A172 (cell line): ENCODE measurements at regions not wholly inside any gene's neighbourhood (a gene's known extent, or its start where the extent isn't known, plus 50 kb on each side); places are given as distances from the start of the nearest gene placed in this dataset.

Experiments
- DNase-seq: peaks from one replicate; pipeline ENCODE4 v3.0.0-alpha.2; 2015; ENCODE audit warnings: low spot score

DNA sequence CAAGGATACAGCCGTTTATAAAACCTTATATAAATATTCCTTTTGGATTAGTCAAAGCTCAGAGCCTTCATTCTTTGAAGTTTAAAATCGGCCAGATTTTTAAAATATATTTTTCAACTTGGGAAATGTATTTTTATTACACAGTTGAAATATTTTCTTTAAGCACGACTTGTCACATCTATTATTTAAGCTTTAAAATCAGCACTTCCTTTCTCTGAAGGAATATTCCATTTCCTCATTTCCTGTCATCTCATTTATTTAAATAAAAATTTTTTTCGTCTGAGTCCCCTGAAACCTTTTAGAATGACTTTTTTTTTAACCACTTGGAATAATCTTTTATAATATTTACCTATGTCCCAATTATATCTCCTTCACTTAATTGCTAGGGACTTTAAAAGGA is 107.5 kb upstream of the PDE3A start:
- no peak for DNase-seq

DNA sequence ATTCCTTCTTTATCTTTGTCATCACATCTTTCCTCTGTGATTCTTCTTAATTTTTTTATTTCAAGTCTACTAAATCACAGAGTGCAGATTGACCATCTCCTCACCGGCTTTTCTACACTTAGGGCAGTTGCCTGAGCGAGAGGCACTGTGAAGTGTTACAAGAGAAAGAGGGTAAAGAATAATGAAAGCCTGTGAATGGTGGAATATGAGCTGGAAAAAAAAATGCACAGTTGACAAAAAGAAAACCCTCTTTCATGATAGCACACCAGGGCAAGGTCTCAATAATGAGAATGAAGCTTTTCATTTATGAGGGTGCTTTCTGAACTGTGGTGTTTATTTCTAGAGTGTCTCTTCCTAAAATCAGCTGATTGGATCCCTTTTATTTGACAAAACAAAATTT is 106.2 kb upstream of the PDE3A start:
- DNase-seq, result no peak

DNA sequence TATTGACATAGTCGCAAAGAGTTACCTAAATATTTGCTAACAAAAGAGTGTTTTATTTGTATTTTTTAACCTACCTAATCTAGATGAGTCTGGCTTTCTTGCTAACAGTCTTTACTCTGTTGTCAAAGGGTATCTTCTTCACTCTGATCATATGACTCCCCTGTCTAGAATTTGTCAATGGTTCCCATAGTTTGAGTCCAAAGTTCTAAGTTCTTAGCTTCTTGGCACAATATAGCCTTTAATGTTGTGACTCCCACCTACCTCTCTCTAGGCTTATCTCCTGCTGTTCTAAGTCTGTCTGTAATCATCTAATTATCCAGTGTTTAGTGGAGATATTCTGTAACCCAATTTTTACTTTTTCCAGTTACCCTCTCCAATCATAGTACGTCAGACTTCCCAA is 104.3 kb upstream of the PDE3A start:
- DNase-seq, result no peak

DNA sequence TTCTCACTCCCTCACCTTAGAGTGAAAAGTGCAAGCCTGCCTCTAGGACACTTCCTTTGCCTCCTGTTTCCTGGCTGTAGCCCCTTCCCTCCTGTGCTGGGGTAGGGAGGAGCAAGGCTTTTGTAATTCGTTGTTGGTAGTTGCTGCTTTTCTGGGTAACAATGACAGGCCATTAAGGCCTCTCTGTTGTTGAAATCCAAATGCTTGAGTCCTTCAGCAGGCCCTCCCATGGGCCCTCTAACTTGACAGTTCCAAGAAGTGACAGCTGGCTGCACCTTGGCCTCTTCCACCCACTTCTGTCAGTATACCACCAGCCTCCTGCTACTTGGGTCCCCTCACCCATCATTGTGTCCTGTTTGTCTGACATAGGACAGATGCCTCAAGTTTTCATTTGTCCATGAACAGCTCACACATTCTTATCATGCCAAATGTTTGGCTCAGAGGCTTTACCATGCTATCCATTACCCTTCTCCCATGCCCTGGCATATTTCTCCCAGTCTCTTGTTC is 103.7 kb upstream of the PDE3A start:
- peak; percentile 2 for DNase-seq

DNA sequence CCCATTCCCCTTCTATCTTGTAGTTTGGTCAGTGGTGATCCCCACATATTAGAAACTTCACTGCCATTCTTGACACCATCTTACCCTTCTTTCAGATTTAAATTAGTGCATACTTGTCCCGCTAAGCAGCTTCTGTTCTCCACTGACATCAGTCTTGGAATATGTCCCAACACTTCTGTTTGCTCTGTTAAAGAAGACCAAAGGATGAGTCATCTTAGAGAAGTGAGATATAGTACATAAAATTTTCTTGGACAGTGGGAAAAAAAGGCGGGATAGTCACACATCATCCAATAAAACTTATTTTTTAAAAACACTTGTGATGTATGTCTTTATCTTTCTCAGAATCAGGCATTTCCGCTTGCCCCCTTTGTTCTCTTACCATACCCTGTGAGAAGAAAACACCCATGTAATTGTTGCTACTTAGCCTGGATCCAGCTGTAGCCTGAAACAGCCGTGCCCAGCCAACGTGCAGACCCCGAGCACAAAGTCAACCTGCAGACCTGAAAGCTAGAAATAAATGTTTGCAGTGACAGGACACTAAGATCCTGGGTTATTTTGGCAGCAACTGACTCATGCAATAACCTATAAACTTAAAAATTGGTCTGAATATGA is 100.1 kb upstream of the PDE3A start:
- DNase-seq, result peak; percentile 71

DNA sequence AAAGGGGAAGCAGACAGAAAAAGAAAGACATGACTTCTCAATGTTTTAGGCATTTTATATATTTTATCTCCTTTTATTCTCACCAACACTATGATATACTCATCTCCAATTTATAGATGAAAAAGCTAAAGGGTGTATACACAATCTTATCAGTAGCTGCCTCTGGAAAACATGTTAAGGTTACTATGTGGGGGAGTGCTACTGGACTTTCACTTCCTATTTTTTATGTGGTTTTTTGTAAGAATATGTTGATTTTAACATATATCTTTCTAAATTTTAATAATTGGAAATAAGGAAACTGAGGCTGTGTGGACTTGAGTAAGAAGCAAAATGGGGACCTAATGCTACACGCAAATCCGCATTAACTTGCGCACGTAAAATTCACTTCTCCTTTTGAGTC is 99.6 kb upstream of the PDE3A start:
- DNase-seq, result no peak

DNA sequence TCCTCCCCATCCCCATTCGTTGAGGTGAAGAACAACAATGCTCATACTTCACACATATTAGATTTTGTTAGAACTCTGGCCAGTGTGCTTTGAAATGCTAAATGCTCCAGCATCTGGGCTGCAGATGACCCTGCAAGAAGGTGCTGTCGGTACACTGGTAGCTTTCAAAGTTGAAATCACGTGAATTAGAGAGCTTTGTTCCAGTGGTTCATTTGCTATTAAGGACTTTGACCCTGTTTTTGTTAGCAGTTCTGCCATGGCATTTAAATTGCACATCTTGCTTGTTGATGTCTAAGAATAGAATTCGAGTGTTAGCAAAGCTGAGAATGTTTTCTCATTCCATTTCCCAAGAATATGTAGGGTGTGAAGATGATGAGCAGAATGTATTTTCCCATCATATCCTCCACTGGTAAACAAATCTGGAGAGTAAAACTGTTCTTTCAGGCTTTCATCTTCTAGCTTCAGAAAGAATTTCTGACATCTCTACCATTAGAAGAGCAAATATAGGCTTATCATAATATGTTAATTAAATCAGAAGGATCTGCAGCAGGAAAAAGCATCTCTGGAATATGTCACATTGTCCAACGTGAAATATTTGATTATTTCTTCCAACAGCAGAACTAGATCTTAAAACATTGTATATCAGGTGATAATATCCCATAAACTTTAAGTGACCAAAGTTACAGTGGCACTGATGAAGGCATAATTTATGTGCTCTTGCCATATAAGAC is 98.8 kb upstream of the PDE3A start:
- no peak for DNase-seq

DNA sequence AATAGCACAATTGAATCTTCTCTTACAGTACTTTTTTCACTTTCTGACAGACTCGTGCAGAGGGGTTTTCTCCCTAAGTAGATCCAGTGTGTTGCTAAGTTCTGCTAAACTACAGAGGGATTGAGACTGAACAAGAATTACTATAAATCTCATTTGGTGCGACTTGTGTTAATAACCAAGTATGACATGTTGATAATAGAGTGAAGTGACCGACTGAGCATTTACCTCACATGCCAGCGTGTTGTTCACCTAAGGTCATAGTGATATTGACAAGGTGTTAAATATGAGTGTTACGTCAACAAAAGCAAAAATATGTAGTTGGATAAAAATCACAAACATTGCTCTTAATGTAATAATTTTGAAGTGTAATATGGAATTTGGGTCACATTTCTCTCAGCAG is 97.8 kb upstream of the PDE3A start:
- no peak for DNase-seq

DNA sequence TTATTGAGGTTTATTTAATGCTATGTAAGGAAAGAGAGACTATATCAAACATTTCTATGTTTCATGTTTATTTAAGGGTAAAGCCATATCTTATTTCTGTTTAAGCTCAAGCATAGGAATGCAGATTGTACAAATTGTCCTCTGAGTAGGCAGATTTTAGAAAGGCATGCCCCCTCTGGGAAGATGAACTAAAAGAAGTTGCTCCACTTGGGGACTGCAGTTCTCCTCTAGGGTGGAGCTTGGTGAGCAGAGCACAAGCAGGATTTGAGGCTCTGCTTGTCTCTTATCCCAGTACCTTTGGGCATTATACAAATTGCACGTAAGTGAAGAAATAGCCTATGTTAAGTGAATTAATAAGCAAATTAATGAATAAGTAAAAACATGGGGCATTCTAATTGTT is 96.2 kb upstream of the PDE3A start:
- DNase-seq, result no peak

DNA sequence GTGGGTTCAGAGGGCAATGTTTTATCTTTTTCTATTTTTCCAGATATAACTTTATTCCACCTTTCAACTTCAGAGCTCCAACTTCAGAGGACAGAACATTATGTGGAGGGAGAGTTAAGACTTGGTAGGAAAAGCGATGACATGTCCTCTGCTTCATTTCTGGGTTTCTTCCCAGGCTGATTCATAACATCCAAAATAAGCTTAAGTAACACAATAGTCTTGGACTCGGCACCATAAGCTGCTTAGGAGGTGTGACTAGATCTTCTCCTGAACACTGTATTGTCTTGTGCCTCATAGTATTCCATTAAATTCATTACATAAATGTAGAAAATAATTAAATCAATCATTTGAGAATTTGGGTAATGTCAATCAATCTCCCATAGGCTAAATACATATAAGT is 95.5 kb upstream of the PDE3A start:
- DNase-seq, result no peak

DNA sequence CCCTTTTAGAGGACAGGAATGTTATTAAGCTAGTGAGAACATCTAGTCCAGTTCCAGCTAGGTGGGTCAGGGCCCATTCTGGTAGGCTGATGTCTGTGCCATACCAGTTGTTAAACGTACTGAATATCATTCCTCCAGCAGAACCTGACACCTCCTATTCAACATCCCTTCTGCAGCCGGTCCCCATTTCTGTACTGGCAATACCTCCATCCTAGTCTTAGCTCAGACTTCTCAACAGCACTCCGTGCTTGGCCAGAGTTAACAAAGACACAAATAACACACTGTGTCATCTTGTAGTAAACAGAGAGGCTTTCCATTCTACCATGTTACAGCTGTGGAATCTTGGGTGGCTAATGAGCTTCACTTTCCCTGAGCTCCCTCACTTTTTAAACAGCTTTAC is 94.3 kb upstream of the PDE3A start:
- DNase-seq, result no peak

DNA sequence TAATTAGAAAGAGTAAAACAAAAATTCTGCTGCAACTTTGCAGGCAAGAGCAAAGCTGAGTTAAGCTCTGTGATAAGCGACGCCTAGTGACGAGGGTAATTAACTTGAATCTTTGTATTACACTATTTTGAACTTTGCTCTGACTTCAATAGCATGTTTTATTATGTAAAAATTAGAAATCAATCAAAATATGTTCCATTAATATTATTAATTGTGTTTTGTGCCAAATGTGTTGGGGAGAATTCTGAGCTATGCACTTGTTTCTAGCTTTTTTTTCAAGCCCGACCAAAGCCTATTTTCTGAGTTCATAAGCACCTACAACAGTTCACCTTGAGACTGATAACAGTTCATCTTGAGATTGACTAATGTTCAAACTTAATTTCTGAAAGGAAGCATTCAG is 90.1 kb upstream of the PDE3A start:
- DNase-seq, result no peak

DNA sequence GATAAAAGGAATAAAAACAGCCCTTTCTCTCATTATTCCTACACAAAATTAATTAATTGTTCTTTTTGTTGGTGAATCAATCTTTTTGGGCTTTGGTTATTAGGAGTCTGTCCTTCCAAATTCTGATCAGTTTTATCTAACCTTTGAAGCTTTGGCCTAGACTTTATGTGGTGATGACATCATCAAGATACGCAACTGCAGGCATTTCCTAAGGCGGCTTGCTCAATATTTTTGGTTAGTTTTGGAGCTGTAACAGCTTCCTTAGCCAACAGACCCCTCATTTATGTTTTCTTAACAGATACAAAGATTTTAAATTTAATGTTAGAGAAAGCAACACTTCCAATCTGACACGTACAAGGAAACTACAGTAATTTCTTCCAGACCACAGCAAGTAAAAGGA is 87.8 kb upstream of the PDE3A start:
- no peak for DNase-seq

DNA sequence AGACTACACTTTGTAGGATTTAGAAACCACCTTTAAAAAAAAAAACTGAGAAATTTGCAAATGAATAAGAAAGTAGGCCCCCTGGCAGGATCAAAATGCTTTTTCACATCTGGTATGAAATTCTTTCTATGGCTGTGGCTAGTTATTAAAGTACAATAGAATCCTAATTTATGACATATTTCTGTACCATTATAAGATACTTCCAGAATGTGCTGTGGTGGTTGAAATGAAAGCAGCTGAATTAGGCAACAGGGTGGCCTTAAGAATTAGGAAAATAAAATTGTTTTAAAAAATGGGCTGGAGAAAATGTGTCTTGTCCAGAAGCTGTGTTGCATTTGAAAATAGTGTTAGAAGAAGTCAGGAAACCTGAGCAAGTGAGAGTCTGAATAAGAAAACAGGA is 85.9 kb upstream of the PDE3A start:
- DNase-seq, result no peak

DNA sequence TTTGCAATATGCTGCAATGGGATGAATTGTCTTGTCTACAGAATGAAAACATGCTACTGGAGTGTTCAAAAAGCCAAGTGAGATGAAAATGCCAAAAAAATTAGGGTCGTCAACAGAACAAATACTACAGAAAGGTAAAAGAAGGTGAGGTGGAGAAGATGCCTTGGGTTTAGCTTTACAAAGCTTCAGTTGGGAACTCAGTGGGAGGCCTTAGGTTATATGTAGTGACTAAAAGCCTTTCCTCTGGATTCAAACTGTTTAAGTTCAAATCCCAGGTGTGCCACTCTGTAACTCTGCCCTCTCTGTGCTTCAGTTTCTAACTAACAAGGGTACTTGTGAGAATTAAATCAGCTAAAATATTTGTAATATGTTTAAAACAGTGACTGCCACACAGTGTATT is 84.9 kb upstream of the PDE3A start:
- no peak for DNase-seq

DNA sequence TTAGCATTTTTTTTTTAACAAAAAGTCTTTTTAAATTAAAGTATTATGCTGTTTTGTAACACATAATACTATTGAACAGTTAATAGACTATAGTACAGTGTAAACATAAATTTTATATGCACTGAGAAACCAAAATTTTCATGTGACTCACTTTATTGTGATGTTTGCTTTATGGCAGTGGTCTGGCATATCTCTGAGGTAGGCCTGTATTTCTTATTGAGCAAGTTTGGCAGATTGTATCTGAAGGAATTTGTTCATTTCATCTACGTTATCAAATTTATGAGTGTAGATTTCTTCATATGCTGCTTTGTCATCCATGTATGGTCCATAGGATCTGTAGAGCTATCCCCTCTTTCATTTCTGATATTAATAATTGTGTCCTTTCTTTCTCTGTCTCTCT is 78.8 kb upstream of the PDE3A start:
- DNase-seq, result no peak

DNA sequence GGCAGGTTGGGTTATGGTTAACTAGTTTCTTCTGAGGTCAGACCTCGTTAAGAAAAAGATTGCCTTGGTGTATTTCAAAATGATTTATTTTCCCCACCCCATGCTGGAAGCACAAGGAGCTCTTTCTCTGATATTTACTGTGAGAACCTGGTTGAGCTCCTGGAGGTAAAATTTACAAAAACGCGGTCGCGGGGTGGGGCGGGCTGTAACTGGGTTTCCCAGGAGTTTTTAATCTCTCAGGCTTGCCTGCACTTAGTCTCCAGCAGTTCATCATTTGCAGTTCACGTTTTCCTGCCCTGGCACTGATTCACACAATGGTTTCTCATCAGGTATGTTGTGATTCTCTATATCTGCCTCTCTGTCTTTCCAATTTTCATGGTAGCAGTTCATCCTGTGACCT is 67.9 kb upstream of the PDE3A start:
- DNase-seq, result no peak

DNA sequence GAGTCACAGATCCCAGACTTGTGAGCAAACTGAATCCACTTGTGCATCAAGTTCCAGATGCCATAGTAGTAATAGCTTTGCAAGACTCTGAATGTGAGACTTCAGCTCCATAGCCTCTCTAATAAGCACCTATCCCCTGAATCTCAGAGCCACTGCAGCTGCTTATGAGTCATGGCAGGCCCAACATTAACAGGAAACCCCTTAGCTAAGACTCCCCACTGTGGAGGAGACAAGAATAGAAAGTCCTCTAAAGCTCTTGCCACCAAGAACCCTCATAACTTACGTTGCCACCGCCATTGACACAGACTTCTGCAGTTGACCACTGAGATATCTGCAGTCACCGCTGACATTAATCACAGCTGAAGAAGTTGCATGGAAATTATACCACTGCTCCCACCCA is 62.9 kb upstream of the PDE3A start:
- peak; percentile 65 for DNase-seq

DNA sequence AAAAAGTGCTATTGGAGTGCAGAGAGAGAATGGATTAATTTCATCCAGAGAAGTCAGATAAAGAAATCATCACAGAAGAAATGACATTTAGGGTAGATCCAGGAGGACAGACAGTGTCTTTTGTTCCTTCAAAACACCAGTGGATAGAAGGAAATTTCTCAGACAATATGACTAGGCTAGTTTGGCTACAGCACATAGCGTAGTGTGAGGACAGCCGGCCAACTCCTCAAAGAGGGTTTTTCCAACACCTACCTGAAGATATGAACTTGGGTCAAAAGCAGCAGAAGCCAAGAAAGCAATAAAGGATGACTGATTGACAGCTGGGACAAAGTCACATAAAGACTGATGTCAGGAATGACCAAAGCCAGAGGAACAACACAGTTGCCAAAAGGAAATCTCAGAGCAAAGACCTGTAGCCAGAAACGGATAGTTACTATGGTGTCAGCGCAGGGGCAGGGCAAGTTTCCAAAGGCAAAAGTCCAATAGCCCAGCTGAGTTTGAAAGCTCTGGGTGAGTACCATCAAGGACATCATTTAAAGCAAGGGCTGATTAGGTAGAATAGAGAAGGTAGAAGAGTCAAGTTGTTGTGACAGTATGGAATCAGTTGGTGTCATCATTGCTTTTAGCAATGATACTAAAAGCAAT is 58.7 kb upstream of the PDE3A start:
- DNase-seq, result no peak

DNA sequence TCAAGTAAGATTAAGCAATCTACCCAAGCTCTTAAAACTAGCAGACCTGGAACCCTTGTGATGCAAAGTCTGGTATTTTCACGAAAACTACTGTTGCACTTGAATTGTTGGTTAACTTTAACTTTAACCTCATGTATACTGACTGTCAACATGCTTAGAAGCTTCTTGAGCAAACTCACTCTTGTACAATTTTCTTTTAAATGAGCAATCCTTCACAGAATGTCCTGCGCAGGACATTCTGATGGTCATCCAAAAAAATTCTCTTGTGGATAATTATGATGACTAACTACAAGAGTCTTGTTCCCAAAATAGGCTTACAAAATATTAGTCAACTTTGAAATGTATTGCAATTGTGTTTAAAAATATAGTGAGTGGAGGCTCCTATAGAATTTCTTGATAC is 54.0 kb upstream of the PDE3A start:
- DNase-seq, result peak; percentile 6

DNA sequence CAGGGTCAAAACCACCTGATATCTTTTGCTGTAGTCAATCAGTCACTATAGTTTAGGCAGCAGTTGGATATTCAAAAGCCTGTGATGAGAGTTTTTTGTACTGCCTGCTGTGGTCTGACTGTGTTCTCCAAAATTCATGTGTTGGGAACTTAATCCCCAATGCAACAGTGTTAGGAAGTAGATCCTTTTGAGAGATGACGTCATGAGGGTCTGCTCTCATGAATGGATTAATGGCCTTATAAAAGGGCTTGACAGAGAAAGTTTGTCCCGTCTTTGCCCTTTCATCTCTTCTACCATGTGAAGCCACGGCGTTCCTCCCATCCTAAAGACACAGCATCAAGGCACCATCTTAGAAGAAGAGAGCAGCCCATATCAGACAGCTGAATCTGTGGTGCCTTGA is 50.8 kb upstream of the PDE3A start:
- DNase-seq, result no peak
